HG02840 (cell line): ENCODE measurements at regions not wholly inside any gene's neighbourhood (a gene's known extent, or its start where the extent isn't known, plus 50 kb on each side); places are given as distances from the start of the nearest gene placed in this dataset.
"Not testable (repeated sequence)": the region's sequence is repeated elsewhere in the genome, so short reads cannot be mapped to it uniquely, and the experiment has no call there.

Source experiments
- ATAC-seq: cut with Tn5 transposase; IDR thresholded peaks from one replicate; pipeline ENCODE4 v1.9.1; 2021; ENCODE audit warnings: mild to moderate bottlenecking, moderate library complexity, moderate number of reproducible peaks; ENCODE audit not compliant: unreplicated experiment, low FRiP score

- ATAC-seq = no peak
Measured at GRCh38 chr13:111573801-111574200, 253.4 kb downstream of the TEX29 start.

GRCh38 chr13:111575276-111575675 lies 254.8 kb downstream of the TEX29 start:
- no peak for ATAC-seq

- ATAC-seq = no peak
Measured at GRCh38 chr13:111575719-111576118, 255.3 kb downstream of the TEX29 start.

GRCh38 chr13:111577208-111577828 lies 256.9 kb downstream of the TEX29 start:
- no peak for ATAC-seq

GRCh38 chr13:111577956-111578605 lies 257.6 kb downstream of the TEX29 start:
- no peak for ATAC-seq

GRCh38 chr13:111584101-111584672 lies 263.7 kb downstream of the TEX29 start:
- ATAC-seq = no peak

GRCh38 chr13:111584870-111585269 lies 264.4 kb downstream of the TEX29 start:
- no peak for ATAC-seq

- no peak for ATAC-seq
Measured at GRCh38 chr13:111586291-111586690, 265.8 kb downstream of the TEX29 start.

GRCh38 chr13:111587249-111587648 lies 266.8 kb downstream of the TEX29 start:
- ATAC-seq = no peak

GRCh38 chr13:111589321-111589720 lies 268.9 kb downstream of the TEX29 start:
- no peak for ATAC-seq

- no peak for ATAC-seq
Measured at GRCh38 chr13:111589992-111590391, 269.6 kb downstream of the TEX29 start.

GRCh38 chr13:111590796-111591195 lies 270.4 kb downstream of the TEX29 start:
- ATAC-seq = no peak

- not testable (repeated sequence) for ATAC-seq
Measured at GRCh38 chr13:111593490-111593889, 273.0 kb downstream of the TEX29 start.

GRCh38 chr13:111594606-111595005 lies 274.2 kb downstream of the TEX29 start:
- no peak for ATAC-seq

- ATAC-seq = no peak
Measured at GRCh38 chr13:111595276-111595675, 274.8 kb downstream of the TEX29 start.

GRCh38 chr13:111595791-111596190 lies 275.3 kb downstream of the TEX29 start:
- no peak for ATAC-seq

- no peak for ATAC-seq
Measured at GRCh38 chr13:111597191-111597611, 276.8 kb downstream of the TEX29 start.

GRCh38 chr13:111597618-111598017 lies 277.2 kb downstream of the TEX29 start:
- ATAC-seq = no peak

GRCh38 chr13:111598747-111599146 lies 278.3 kb downstream of the TEX29 start:
- ATAC-seq = no peak

GRCh38 chr13:111599791-111600190 lies 279.3 kb downstream of the TEX29 start:
- ATAC-seq = no peak

- no peak for ATAC-seq
Measured at GRCh38 chr13:111602874-111603273, 282.4 kb downstream of the TEX29 start.

GRCh38 chr13:111604097-111604496 lies 283.7 kb downstream of the TEX29 start:
- no peak for ATAC-seq
